ENCODE measurements at regions not wholly inside any gene's neighbourhood (a gene's known extent, or its start where the extent isn't known, plus 50 kb on each side); places are given as distances from the start of the nearest gene placed in this dataset.
"Not testable (repeated sequence)": the region's sequence is repeated elsewhere in the genome, so short reads cannot be mapped to it uniquely, and the experiment has no call there.

- TF ChIP-seq, protein P1, sequence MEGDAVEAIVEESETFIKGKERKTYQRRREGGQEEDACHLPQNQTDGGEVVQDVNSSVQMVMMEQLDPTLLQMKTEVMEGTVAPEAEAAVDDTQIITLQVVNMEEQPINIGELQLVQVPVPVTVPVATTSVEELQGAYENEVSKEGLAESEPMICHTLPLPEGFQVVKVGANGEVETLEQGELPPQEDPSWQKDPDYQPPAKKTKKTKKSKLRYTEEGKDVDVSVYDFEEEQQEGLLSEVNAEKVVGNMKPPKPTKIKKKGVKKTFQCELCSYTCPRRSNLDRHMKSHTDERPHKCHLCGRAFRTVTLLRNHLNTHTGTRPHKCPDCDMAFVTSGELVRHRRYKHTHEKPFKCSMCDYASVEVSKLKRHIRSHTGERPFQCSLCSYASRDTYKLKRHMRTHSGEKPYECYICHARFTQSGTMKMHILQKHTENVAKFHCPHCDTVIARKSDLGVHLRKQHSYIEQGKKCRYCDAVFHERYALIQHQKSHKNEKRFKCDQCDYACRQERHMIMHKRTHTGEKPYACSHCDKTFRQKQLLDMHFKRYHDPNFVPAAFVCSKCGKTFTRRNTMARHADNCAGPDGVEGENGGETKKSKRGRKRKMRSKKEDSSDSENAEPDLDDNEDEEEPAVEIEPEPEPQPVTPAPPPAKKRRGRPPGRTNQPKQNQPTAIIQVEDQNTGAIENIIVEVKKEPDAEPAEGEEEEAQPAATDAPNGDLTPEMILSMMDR (IDR thresholded peaks at IDR 0.05; ENCODE audit: low read depth, low read length): not testable (repeated sequence)
- not testable (repeated sequence) for TF ChIP-seq EZH2phosphoT487 (IDR thresholded peaks at IDR 0.05; ENCODE audit: low read depth)
These were observed 612.1 kb upstream of the SMIM31 start for GRCh38 chr4:164141755-164142375.

Data from OCI-LY3 (cell line).